ENCODE measurements at regions not wholly inside any gene's neighbourhood (a gene's known extent, or its start where the extent isn't known, plus 50 kb on each side); places are given as distances from the start of the nearest gene placed in this dataset.

- no peak for DNase-seq (ENCODE audit: low read depth, low spot score)
Observed at GRCh38 chr9:117860849-117861248, 156.6 kb downstream of the TLR4 start.

GRCh38 chr9:117864385-117865057 is 160.3 kb downstream of the TLR4 start:
- no peak for DNase-seq (ENCODE audit: low read depth, low spot score)

GRCh38 chr9:117868594-117868993 is 164.4 kb downstream of the TLR4 start:
- no peak for DNase-seq (ENCODE audit: low read depth, low spot score)

GRCh38 chr9:117869287-117869686 is 165.1 kb downstream of the TLR4 start:
- no peak for DNase-seq (ENCODE audit: low read depth, low spot score)

- no peak for DNase-seq (ENCODE audit: low read depth, low spot score)
Observed at GRCh38 chr9:117869712-117870111, 165.5 kb downstream of the TLR4 start.

GRCh38 chr9:117873664-117874063 is 169.5 kb downstream of the TLR4 start:
- no peak for DNase-seq (ENCODE audit: low read depth, low spot score)

GRCh38 chr9:117875886-117876285 is 171.7 kb downstream of the TLR4 start:
- DNase-seq (ENCODE audit: low read depth, low spot score), result no peak

- no peak for DNase-seq (ENCODE audit: low read depth, low spot score)
Observed at GRCh38 chr9:117882171-117882570, 178.0 kb downstream of the TLR4 start.

- no peak for DNase-seq (ENCODE audit: low read depth, low spot score)
Observed at GRCh38 chr9:117886616-117887015, 182.4 kb downstream of the TLR4 start.

GRCh38 chr9:117887383-117887782 is 183.2 kb downstream of the TLR4 start:
- no peak for DNase-seq (ENCODE audit: low read depth, low spot score)

GRCh38 chr9:117887941-117888340 is 183.7 kb downstream of the TLR4 start:
- no peak for DNase-seq (ENCODE audit: low read depth, low spot score)

GRCh38 chr9:117903453-117903852 is 199.2 kb downstream of the TLR4 start:
- no peak for DNase-seq (ENCODE audit: low read depth, low spot score)

GRCh38 chr9:117906763-117907162 is 202.6 kb downstream of the TLR4 start:
- no peak for DNase-seq (ENCODE audit: low read depth, low spot score)

GRCh38 chr9:117907420-117907819 is 203.2 kb downstream of the TLR4 start:
- DNase-seq (ENCODE audit: low read depth, low spot score), result no peak

- no peak for DNase-seq (ENCODE audit: low read depth, low spot score)
Observed at GRCh38 chr9:117916291-117916690, 212.1 kb downstream of the TLR4 start.

GRCh38 chr9:117917873-117918272 is 213.7 kb downstream of the TLR4 start:
- no peak for DNase-seq (ENCODE audit: low read depth, low spot score)

GRCh38 chr9:117919538-117919937 is 215.3 kb downstream of the TLR4 start:
- DNase-seq (ENCODE audit: low read depth, low spot score), result no peak

- no peak for DNase-seq (ENCODE audit: low read depth, low spot score)
Observed at GRCh38 chr9:117926031-117926658, 221.9 kb downstream of the TLR4 start.

- no peak for DNase-seq (ENCODE audit: low read depth, low spot score)
Observed at GRCh38 chr9:117927354-117927753, 223.2 kb downstream of the TLR4 start.

- DNase-seq (ENCODE audit: low read depth, low spot score), result no peak
Observed at GRCh38 chr9:117929868-117930267, 225.7 kb downstream of the TLR4 start.

- no peak for DNase-seq (ENCODE audit: low read depth, low spot score)
Observed at GRCh38 chr9:117932585-117932984, 228.4 kb downstream of the TLR4 start.

GRCh38 chr9:117936185-117937130 is 232.3 kb downstream of the TLR4 start:
- DNase-seq (ENCODE audit: low read depth, low spot score), result no peak
